DMS153 treated with DMSO at 0.1 percent for 48 hours (cell line): ENCODE measurements at regions not wholly inside any gene's neighbourhood (a gene's known extent, or its start where the extent isn't known, plus 50 kb on each side); places are given as distances from the start of the nearest gene placed in this dataset.
"Not testable (repeated sequence)": the region's sequence is repeated elsewhere in the genome, so short reads cannot be mapped to it uniquely, and the experiment has no call there.

Experiments used
- DNase-seq: peaks from one replicate; lab custom pipeline; 2025; ENCODE audit not compliant: unreplicated experiment; lab: John Stamatoyannopoulos, UW

- no peak for DNase-seq
Observed at GRCh38 chr10:107540981-107541380, 376.5 kb upstream of the SORCS1 start.

GRCh38 chr10:107529350-107529749, 364.8 kb upstream of the SORCS1 start:
- DNase-seq, result no peak

GRCh38 chr10:107520348-107520747, 355.8 kb upstream of the SORCS1 start:
- DNase-seq, result no peak

- DNase-seq, result no peak
Observed at GRCh38 chr10:107517811-107518210, 353.3 kb upstream of the SORCS1 start.

GRCh38 chr10:107516349-107516748, 351.8 kb upstream of the SORCS1 start:
- DNase-seq, result no peak

- not testable (repeated sequence) for DNase-seq
Observed at GRCh38 chr10:107504011-107504410, 339.5 kb upstream of the SORCS1 start.

- no peak for DNase-seq
Observed at GRCh38 chr10:107502229-107502985, 337.9 kb upstream of the SORCS1 start.

- DNase-seq, result no peak
Observed at GRCh38 chr10:107498983-107499382, 334.5 kb upstream of the SORCS1 start.

- no peak for DNase-seq
Observed at GRCh38 chr10:107497024-107497423, 332.5 kb upstream of the SORCS1 start.

- DNase-seq, result no peak
Observed at GRCh38 chr10:107496594-107496993, 332.1 kb upstream of the SORCS1 start.

GRCh38 chr10:107492389-107492788, 327.9 kb upstream of the SORCS1 start:
- DNase-seq, result no peak

- no peak for DNase-seq
Observed at GRCh38 chr10:107490389-107490788, 325.9 kb upstream of the SORCS1 start.

GRCh38 chr10:107487284-107487683, 322.8 kb upstream of the SORCS1 start:
- DNase-seq, result no peak

- no peak for DNase-seq
Observed at GRCh38 chr10:107485019-107485418, 320.5 kb upstream of the SORCS1 start.

- no peak for DNase-seq
Observed at GRCh38 chr10:107481881-107482280, 317.4 kb upstream of the SORCS1 start.

- DNase-seq, result no peak
Observed at GRCh38 chr10:107481224-107481623, 316.7 kb upstream of the SORCS1 start.

GRCh38 chr10:107480781-107481180, 316.3 kb upstream of the SORCS1 start:
- DNase-seq, result no peak

- DNase-seq, result no peak
Observed at GRCh38 chr10:107477266-107477665, 312.8 kb upstream of the SORCS1 start.

GRCh38 chr10:107476408-107476807, 311.9 kb upstream of the SORCS1 start:
- no peak for DNase-seq

- no peak for DNase-seq
Observed at GRCh38 chr10:107474650-107475049, 310.1 kb upstream of the SORCS1 start.

- DNase-seq, result no peak
Observed at GRCh38 chr10:107473225-107473624, 308.7 kb upstream of the SORCS1 start.

- no peak for DNase-seq
Observed at GRCh38 chr10:107471911-107472310, 307.4 kb upstream of the SORCS1 start.

- no peak for DNase-seq
Observed at GRCh38 chr10:107453561-107453960, 289.1 kb upstream of the SORCS1 start.
